Mesothelial cell of epicardium (in vitro differentiated cells): ENCODE measurements at regions not wholly inside any gene's neighbourhood (a gene's known extent, or its start where the extent isn't known, plus 50 kb on each side); places are given as distances from the start of the nearest gene placed in this dataset.

Source experiments
- DNase-seq, 2 experiments: peaks; one replicate each; pipeline ENCODE4 v3.0.0; 2021; ENCODE audit warnings: low spot score in 2 of 2; ENCODE audit not compliant: unreplicated experiment in 2 of 2
- H3K27ac Mint-ChIP-seq: 2 replicates; pipeline ENCODE4 v1.8.0; 2021; ENCODE audit warnings: mixed read lengths
- H3K27me3 Mint-ChIP-seq: 2 replicates; pipeline ENCODE4 v1.8.0; 2021; ENCODE audit warnings: low read depth, mixed read lengths
- H3K36me3 Mint-ChIP-seq: 2 replicates; pipeline ENCODE4 v1.8.0; 2021; ENCODE audit warnings: mixed read lengths
- H3K4me1 Mint-ChIP-seq: 2 replicates; pipeline ENCODE4 v1.8.0; 2021; ENCODE audit warnings: mixed read lengths
- H3K4me3 Mint-ChIP-seq: 2 replicates; pipeline ENCODE4 v1.8.0; 2021; ENCODE audit warnings: mild to moderate bottlenecking, moderate library complexity, mixed read lengths
- H3K9me3 Mint-ChIP-seq: 2 replicates; pipeline ENCODE4 v1.8.0; 2021; ENCODE audit warnings: mixed read lengths
- TF ChIP-seq, protein P1 (sequence below): fragments of 200-600 bp; sonication (generic); IDR thresholded peaks from one replicate; pipeline ENCODE4 v1.5.0; 2021; ENCODE audit warnings: antibody characterized with exemption; ENCODE audit not compliant: unreplicated experiment

DNA sequence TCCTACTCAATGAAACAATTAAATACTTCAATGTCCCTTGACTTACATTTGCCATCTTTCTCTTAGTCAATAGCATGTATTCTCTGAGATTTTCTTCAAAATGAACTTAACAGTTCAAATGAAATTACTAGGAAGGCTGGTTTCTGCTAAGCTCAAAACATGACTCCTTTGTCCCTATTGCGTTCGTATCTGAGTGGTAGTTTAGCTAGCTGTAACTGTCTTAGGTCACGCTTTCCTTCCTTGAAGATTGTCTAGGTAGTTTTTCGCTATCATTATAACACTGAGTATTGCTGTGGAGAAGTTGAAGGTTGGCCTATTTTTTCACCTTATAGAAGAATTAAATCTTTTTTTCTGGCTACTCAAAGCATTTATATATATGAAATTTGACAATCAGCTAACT lies 1535.2 kb downstream of the PLA2G4A start:
- Mint-ChIP-seq H3K36me3 (no peaks in the 10 kb centered on the region), H3K4me3 (no peak overlapping the region), H3K9me3 (no peaks in the 10 kb centered on the region), H3K27me3 (no peaks in the 10 kb centered on the region), H3K27ac (no peak overlapping the region), H3K4me1 (no peaks in the 10 kb centered on the region)
- TF ChIP-seq, protein P1, sequence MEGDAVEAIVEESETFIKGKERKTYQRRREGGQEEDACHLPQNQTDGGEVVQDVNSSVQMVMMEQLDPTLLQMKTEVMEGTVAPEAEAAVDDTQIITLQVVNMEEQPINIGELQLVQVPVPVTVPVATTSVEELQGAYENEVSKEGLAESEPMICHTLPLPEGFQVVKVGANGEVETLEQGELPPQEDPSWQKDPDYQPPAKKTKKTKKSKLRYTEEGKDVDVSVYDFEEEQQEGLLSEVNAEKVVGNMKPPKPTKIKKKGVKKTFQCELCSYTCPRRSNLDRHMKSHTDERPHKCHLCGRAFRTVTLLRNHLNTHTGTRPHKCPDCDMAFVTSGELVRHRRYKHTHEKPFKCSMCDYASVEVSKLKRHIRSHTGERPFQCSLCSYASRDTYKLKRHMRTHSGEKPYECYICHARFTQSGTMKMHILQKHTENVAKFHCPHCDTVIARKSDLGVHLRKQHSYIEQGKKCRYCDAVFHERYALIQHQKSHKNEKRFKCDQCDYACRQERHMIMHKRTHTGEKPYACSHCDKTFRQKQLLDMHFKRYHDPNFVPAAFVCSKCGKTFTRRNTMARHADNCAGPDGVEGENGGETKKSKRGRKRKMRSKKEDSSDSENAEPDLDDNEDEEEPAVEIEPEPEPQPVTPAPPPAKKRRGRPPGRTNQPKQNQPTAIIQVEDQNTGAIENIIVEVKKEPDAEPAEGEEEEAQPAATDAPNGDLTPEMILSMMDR = no peak
- DNase-seq = no peak

DNA sequence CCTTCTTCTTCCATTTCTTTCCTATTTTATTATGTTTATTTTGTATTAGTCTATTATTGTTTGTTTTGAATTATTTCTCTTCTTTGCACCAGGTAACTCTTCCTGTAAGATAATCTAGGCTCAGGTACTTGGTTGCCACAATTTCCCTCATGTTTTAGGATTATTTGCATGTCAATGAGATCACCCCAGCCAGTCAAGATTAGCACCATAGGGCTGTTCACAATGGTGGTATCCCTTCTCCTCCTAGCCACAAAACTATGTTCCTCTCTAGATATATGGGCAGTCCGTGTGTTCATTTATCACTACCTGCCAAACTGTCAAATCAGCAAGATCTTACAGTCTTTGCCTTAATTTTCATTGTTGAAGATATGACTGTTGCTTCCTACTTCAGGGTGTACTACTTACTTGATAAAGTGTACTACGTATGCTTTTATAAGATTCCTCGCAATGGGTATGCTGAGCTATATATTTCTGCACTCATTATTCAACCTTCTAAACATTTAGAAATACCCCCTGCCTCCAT lies 1536.2 kb downstream of the PLA2G4A start:
- Mint-ChIP-seq H3K4me3 (no peak overlapping the region), H3K9me3 (no peaks in the 10 kb centered on the region), H3K27ac (no peak overlapping the region), H3K27me3 (no peaks in the 10 kb centered on the region), H3K36me3 (no peaks in the 10 kb centered on the region), H3K4me1 (no peaks in the 10 kb centered on the region)
- no peak for DNase-seq
- TF ChIP-seq, protein P1 = no peak

DNA sequence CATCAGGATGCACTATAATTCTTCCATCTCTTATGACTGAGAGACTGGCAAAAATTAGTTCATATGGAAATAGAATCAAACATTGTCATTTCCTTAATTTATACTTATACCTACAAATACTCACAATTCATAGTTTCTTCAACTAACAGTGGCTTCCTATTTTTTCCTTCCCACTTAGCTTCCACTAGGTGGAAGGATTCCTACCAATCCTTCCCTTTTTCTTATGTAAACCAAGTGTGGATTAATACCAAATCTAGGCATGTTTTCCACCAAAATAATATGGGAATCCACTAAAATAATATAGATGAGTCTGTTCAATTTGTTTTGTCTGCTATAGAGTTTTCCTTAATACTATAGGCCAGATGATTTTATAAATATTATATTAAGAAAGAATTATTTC lies 1537.1 kb downstream of the PLA2G4A start:
- no peaks in the 10 kb centered on the region for H3K4me1 Mint-ChIP-seq
- H3K27me3 Mint-ChIP-seq = no peaks in the 10 kb centered on the region
- no peak overlapping the region for H3K27ac Mint-ChIP-seq
- TF ChIP-seq, protein P1 = no peak
- H3K4me3 Mint-ChIP-seq = no peak overlapping the region
- no peaks in the 10 kb centered on the region for H3K36me3 Mint-ChIP-seq
- no peaks in the 10 kb centered on the region for H3K9me3 Mint-ChIP-seq
- DNase-seq = no peak

DNA sequence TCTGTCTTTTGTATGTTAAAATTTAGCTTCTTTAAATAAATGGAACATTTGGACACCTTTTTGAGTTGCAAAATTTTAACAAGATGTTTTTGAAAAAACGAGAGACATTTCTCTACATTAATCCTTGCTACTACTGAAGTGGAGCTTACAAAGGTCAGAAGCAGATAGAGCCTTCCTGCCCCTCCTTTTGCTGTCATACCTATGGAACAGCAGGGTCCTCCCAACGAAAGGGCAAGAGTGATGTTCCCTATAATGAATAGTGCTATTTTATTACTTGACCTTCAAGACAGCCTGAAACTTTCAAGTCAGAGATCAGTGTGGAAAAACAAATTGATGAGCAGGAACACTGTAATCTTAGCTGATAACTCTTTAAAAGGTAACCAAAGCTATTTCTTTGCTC lies 1538.9 kb downstream of the PLA2G4A start:
- TF ChIP-seq, protein P1 = no peak
- DNase-seq = no peak
- H3K36me3 Mint-ChIP-seq = no peaks in the 10 kb centered on the region
- peaks cover 3% of the 10 kb centered on the region for H3K4me1 Mint-ChIP-seq
- H3K4me3 Mint-ChIP-seq = no peak overlapping the region
- H3K9me3 Mint-ChIP-seq = no peaks in the 10 kb centered on the region
- no peak overlapping the region for H3K27ac Mint-ChIP-seq
- no peaks in the 10 kb centered on the region for H3K27me3 Mint-ChIP-seq

DNA sequence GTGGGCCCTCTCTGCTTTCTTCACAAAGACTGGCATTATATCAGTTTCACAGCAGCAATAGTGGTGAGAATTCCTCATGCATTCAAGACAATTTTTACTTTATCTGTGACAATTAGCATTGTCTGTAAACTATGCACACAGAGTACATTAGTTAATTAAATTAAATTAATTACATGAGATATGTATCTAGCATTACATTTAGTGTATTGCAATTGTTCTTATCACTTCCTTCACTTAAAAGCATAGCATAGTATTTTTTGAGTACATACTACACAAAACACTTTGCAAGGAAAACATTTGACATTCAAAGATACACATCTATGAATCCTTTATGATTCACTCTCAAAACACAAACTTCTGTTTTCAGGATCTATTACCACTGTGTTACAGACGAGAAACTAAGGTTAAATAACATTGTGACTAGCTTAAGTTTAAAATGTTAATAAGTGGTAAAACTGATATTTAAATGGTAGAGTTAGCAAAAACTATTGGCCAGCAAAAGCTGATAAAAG lies 1542.6 kb downstream of the PLA2G4A start:
- Mint-ChIP-seq H3K27ac (no peak overlapping the region), H3K4me1 (peaks cover 3% of the 10 kb centered on the region), H3K4me3 (no peak overlapping the region), H3K36me3 (no peaks in the 10 kb centered on the region), H3K27me3 (no peaks in the 10 kb centered on the region), H3K9me3 (no peaks in the 10 kb centered on the region)
- DNase-seq = no peak
- TF ChIP-seq, protein P1 = no peak

DNA sequence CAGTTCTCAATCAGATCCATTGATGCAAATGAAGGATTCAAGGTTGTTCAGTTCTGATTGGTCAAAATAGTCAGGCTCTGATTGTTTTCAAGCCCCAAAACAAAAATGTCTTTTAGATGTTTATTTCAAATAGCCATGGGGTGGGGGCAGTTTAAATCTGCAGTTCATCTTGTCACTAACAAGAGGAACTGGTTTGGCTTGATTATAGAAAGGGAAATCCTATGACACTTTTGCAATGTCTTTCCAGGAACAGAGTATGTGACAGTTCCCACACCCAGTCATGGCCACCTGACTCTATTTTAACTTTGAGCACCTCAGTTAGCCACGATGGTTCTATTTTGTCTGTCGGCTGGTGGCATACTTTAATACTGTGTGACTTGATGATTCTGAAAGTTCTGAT lies 1544.1 kb downstream of the PLA2G4A start:
- TF ChIP-seq, protein P1 = no peak
- H3K4me1 Mint-ChIP-seq = peaks cover 3% of the 10 kb centered on the region
- H3K4me3 Mint-ChIP-seq = no peak overlapping the region
- H3K27me3 Mint-ChIP-seq = no peaks in the 10 kb centered on the region
- DNase-seq = no peak
- no peaks in the 10 kb centered on the region for H3K9me3 Mint-ChIP-seq
- H3K36me3 Mint-ChIP-seq = no peaks in the 10 kb centered on the region
- no peak overlapping the region for H3K27ac Mint-ChIP-seq
